Muscle layer of duodenum (tissue), 2 donors: ENCODE measurements at regions not wholly inside any gene's neighbourhood (a gene's known extent, or its start where the extent isn't known, plus 50 kb on each side); places are given as distances from the start of the nearest gene placed in this dataset.

Experiments
- H3K27ac ChIP-seq: one replicate; pipeline ENCODE4 v1.7.0; 2013; ENCODE audit warnings: mild to moderate bottlenecking, low read length
- H3K27me3 ChIP-seq: one replicate; pipeline ENCODE4 v1.7.0; 2013; ENCODE audit warnings: low read depth, mild to moderate bottlenecking, control low read depth, low read length
- H3K36me3 ChIP-seq, 2 donors: one replicate each; pipeline ENCODE4 v1.7.0; 2013; ENCODE audit warnings: low read length in 2 of 2, control low read depth in 1 of 2, mild to moderate bottlenecking in 1 of 2; ENCODE audit not compliant: insufficient read depth in 2 of 2, control insufficient read depth in 1 of 2
- H3K4me1 ChIP-seq, 2 donors: one replicate each; pipeline ENCODE4 v1.7.0; 2013; ENCODE audit warnings: low read length in 2 of 2, mild to moderate bottlenecking in 2 of 2, control low read depth in 1 of 2, moderate library complexity in 1 of 2; ENCODE audit not compliant: insufficient read depth in 2 of 2, control insufficient read depth in 1 of 2
- H3K4me3 ChIP-seq, 2 donors: one replicate each; pipeline ENCODE4 v1.7.0; 2013; ENCODE audit warnings: low read length in 2 of 2, low read depth in 1 of 2, mild to moderate bottlenecking in 1 of 2
- H3K9me3 ChIP-seq, 2 donors: one replicate each; pipeline ENCODE4 v1.7.0; 2013; ENCODE audit warnings: low read length in 2 of 2, control low read depth in 1 of 2, mild to moderate bottlenecking in 1 of 2; ENCODE audit not compliant: control insufficient read depth in 1 of 2
- donor health status: healthy.

GRCh38 chr11:70736937-70737640 lies 338.8 kb downstream of the CTTN start:
- H3K9me3 ChIP-seq: no peaks in the 10 kb centered on the region
- H3K4me3 ChIP-seq: no peak overlapping the region
- no peaks in the 10 kb centered on the region for H3K4me1 ChIP-seq
- no peaks in the 10 kb centered on the region for H3K36me3 ChIP-seq
- no peak overlapping the region for H3K27ac ChIP-seq
- no peaks in the 10 kb centered on the region for H3K27me3 ChIP-seq

GRCh38 chr11:70737816-70738630 lies 339.7 kb downstream of the CTTN start:
- H3K4me1 ChIP-seq: no peaks in the 10 kb centered on the region
- H3K36me3 ChIP-seq: no peaks in the 10 kb centered on the region
- no peak overlapping the region for H3K4me3 ChIP-seq
- no peak overlapping the region for H3K27ac ChIP-seq
- no peaks in the 10 kb centered on the region for H3K27me3 ChIP-seq
- no peaks in the 10 kb centered on the region for H3K9me3 ChIP-seq

GRCh38 chr11:70738661-70739060 lies 340.3 kb downstream of the CTTN start:
- no peaks in the 10 kb centered on the region for H3K9me3 ChIP-seq
- H3K27me3 ChIP-seq: no peaks in the 10 kb centered on the region
- H3K27ac ChIP-seq: no peak overlapping the region
- H3K4me3 ChIP-seq: no peak overlapping the region
- no peaks in the 10 kb centered on the region for H3K4me1 ChIP-seq
- H3K36me3 ChIP-seq: no peaks in the 10 kb centered on the region

- H3K4me1 ChIP-seq: no peaks in the 10 kb centered on the region
- no peak overlapping the region for H3K27ac ChIP-seq
- H3K27me3 ChIP-seq: no peaks in the 10 kb centered on the region
- H3K9me3 ChIP-seq: no peaks in the 10 kb centered on the region
- no peak overlapping the region for H3K4me3 ChIP-seq
- H3K36me3 ChIP-seq: no peaks in the 10 kb centered on the region
Measured at GRCh38 chr11:70739091-70739490, 340.8 kb downstream of the CTTN start.

- Histone ChIP-seq H3K27me3 (no peaks in the 10 kb centered on the region), H3K4me3 (no peak overlapping the region), H3K27ac (no peak overlapping the region), H3K36me3 (no peaks in the 10 kb centered on the region), H3K9me3 (no peaks in the 10 kb centered on the region), H3K4me1 (no peaks in the 10 kb centered on the region)
Measured at GRCh38 chr11:70739811-70740487, 341.6 kb downstream of the CTTN start.

GRCh38 chr11:70740488-70740851 lies 342.1 kb downstream of the CTTN start:
- H3K4me1 ChIP-seq: no peaks in the 10 kb centered on the region
- H3K9me3 ChIP-seq: no peaks in the 10 kb centered on the region
- H3K4me3 ChIP-seq: no peak overlapping the region
- H3K27ac ChIP-seq: no peak overlapping the region
- H3K36me3 ChIP-seq: no peaks in the 10 kb centered on the region
- H3K27me3 ChIP-seq: no peaks in the 10 kb centered on the region

GRCh38 chr11:70741085-70741484 lies 342.8 kb downstream of the CTTN start:
- Histone ChIP-seq H3K27ac (no peak overlapping the region), H3K9me3 (no peaks in the 10 kb centered on the region), H3K4me1 (no peaks in the 10 kb centered on the region), H3K27me3 (no peaks in the 10 kb centered on the region), H3K36me3 (no peaks in the 10 kb centered on the region), H3K4me3 (no peak overlapping the region)

GRCh38 chr11:70742553-70743291 lies 344.4 kb downstream of the CTTN start:
- no peak overlapping the region for H3K4me3 ChIP-seq
- H3K27me3 ChIP-seq: no peaks in the 10 kb centered on the region
- no peaks in the 10 kb centered on the region for H3K9me3 ChIP-seq
- H3K4me1 ChIP-seq: no peaks in the 10 kb centered on the region
- H3K36me3 ChIP-seq: no peaks in the 10 kb centered on the region
- no peak overlapping the region for H3K27ac ChIP-seq

GRCh38 chr11:70743329-70743728 lies 345.0 kb downstream of the CTTN start:
- Histone ChIP-seq H3K27ac (no peak overlapping the region), H3K4me3 (no peak overlapping the region), H3K27me3 (no peaks in the 10 kb centered on the region), H3K9me3 (no peaks in the 10 kb centered on the region), H3K4me1 (no peaks in the 10 kb centered on the region), H3K36me3 (no peaks in the 10 kb centered on the region)

- Histone ChIP-seq H3K27me3 (no peaks in the 10 kb centered on the region), H3K9me3 (peaks cover 0 to 1% of the 10 kb centered on the region in 2 donors), H3K36me3 (no peaks in the 10 kb centered on the region), H3K4me1 (no peaks in the 10 kb centered on the region), H3K4me3 (no peak overlapping the region), H3K27ac (no peak overlapping the region)
Measured at GRCh38 chr11:70743941-70744351, 345.6 kb downstream of the CTTN start.
